Colon (tissue), 2 donors: ENCODE measurements at regions not wholly inside any gene's neighbourhood (a gene's known extent, or its start where the extent isn't known, plus 50 kb on each side); places are given as distances from the start of the nearest gene placed in this dataset.
"Not testable (repeated sequence)": the region's sequence is repeated elsewhere in the genome, so short reads cannot be mapped to it uniquely, and the experiment has no call there.

ENCODE experiments used
- FAIRE-seq: peaks from 2 replicates; lab custom pipeline; 2012; peaks lifted over from hg19 to GRCh38; lab: Jason Lieb, UNC
- donor health status: control.
- donor health status: control.

DNA sequence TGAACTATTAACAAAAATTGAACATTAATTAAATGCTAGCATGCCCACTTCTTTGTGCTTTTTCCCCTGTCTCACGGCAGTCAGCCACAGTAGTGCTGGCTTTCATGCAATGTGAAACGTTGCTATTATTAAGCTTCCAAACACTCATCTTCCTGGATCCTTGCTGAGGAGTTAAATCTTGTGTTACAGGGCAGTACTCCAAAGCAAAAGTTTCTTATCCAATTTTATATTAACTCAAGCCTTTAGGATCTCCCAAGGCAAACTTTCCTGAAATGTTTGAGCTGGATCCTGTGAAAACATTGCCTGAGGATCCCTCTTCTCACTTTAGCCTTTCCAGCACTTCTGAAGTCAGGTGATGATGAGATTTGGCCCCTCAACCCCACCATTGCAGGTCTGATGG lies 1454.8 kb downstream of the FSTL5 start:
- FAIRE-seq = no peak

DNA sequence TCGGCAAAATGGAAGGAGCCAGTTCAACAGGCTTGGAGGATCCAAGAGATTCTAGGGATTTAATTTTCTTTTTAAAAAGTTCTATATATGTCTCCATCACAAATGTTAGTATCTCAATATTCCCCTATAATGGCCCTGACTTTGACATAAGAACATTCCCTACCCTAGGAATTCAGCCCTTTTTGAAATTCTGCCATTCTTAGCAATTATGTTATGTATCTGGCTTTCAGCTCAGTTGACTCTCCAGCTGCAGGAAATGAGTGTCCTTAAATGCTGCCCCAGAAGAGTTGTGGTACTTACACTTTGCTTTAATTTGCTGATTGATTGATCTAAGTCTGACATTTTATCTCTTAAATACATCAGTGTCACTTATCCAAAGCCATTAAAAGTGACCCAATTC lies 1454.3 kb downstream of the FSTL5 start:
- FAIRE-seq = no peak

DNA sequence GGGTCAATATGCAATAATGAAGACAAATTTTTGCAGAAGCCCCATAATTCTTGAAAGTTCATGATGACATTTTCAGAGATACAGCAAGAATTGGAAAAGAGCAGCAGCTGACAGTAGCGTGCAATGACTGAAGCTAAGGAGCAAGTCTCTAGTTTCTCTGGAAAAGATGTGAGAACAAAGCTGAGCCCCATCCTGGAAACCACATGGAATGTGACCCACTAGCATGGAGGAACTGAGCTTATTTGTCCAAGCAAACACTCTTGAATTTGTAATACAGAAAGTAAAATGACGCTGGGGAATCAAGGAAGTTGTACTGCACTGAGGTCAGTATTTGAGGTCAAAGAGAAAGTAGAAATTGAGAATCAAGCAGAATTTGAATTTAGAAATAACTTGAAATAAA lies 1447.2 kb downstream of the FSTL5 start:
- FAIRE-seq = no peak

DNA sequence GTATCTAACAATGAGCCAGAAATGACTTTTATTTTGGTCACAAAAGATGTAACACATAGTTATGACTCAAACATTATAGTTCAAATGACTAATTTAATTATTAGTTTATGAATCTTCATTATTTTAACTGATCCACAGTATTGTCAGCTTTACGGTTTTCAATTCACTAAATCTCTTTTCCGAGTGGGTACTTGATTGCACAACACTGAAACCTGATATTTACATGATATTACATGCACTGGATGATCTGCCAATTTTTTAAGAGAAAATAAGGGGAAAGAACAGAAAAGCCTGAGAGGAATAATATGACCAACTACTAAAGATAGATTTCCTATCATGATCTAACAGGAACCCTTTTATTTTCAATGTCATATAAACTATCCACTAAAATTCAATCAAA lies 1446.0 kb downstream of the FSTL5 start:
- no peak for FAIRE-seq

DNA sequence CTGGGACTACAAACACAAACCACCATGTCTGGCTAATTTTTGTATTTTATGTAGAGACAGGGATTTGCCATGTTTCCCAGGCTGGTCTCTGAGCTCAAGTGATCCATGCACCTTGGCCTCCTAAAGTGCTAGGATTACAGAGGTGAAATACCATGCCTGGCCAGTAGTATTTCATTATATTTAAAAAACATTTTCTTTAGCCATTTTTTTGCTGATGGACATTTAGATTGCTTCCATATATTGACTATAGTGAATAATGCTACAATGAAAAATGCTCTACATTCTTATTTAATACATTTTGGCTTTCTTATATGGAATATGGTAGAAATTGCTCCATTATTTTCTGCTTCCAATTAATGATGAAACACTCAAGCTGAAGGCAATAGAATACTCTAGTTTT lies 1439.7 kb downstream of the FSTL5 start:
- FAIRE-seq = no peak

DNA sequence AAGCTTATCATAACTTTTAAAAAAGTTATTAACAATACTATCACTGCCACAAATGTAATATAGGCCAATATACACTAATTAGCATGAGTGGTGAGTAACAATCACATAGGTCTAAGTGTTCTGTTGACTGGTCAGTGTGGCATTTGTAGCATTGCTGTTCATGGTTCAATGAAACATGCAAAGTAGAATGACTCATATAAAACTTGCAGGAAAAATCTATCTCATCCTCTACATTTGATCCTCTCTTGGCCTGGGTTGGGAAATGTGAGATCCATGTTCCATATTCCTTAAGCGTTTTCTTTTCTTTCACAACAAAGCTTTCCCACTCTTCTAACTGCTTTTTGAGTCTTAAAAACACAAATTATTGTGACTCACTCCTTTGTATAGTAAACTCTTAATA lies 1418.7 kb downstream of the FSTL5 start:
- FAIRE-seq = no peak

DNA sequence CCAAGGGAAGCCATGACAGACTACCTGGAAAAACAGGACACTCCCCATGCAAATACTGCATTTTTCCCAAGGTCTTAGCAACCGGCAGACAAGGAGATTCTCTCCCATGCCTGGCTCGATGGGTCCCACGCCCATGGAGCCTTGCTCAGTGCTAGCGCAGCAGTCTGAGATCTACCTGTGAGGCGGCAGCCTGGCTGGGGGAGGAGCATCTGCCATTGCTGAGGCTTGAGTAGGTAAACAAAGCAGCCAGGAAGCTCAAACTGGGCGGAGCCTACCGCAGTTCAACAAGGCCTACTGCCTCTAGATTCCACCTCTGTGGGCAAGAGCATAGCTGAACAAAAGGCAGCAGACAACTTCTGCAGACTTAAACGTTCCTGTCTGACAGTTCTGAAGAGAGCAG lies 1417.2 kb downstream of the FSTL5 start:
- FAIRE-seq = not testable (repeated sequence)

DNA sequence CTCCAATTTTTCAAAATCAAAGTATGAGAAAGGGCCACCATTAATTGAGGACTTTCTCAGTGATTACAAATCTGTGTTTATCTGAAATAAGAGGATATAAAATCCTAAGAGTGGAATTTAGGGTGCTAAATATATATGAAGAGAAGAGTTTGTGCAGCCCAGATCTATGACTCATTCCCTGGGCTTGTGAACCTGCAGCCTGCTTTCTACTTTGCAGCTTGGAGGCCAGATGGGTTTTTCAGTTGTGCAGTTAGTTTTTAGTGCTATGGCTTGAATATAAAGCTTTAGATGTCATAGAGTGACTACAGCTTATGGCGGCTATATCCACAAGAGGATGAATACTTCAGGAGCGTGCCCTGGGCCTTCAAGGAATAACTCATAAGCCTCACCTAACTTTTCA lies 1391.1 kb downstream of the FSTL5 start:
- no peak for FAIRE-seq

DNA sequence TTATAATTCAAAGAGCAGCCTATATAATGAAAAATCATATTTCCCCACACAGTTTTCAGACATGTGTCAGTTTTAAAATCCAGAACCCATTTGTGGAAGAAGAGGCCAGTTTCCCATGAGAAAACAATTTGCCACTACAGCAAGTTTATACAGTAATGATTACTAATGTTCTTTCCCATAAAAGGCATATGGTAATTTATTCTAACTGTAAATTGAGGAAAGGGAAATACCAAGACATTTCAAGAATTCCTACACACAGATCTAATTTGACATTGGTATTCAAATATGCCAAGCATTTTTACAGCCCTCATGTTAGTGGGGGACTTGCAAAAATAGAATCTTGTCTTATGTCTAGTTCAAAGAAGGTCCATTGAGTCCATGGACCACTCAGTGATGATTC lies 1368.6 kb downstream of the FSTL5 start:
- FAIRE-seq = no peak

DNA sequence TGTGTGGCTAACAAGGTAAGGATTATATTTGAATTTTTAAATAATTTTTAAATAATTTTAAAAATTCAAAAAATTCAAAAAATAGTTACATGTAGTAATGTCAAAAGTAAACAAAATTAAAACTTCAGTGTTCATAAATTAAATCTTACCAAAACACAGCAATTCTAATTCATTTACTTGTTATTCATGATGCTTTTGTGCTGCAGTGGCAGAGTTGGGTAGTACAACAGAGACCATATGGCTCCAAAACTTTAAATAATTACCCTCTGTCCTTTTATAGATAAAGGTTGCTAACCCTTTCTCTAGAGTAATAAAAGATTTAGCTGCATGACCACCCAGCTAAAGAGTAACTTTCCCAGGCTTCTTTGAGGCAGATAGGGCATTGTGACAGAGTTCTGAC lies 1355.6 kb downstream of the FSTL5 start:
- FAIRE-seq = no peak

DNA sequence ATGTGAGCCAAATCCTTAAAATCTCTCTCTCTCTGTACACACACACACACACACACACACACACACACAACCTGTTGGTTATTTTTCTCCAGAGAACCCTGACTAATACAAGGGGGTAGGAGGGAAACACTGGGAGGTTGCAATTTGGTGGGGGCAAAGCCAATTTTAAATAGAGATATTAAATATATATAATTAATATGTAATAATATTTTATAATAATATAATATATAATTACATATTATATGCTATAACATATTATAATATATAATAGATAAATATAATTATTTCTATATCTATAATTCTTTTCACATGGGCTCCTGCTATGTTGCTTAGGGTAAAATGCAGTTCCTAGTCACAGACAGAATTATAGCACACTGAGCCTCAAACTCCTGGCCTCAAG lies 1354.2 kb downstream of the FSTL5 start:
- no peak for FAIRE-seq

DNA sequence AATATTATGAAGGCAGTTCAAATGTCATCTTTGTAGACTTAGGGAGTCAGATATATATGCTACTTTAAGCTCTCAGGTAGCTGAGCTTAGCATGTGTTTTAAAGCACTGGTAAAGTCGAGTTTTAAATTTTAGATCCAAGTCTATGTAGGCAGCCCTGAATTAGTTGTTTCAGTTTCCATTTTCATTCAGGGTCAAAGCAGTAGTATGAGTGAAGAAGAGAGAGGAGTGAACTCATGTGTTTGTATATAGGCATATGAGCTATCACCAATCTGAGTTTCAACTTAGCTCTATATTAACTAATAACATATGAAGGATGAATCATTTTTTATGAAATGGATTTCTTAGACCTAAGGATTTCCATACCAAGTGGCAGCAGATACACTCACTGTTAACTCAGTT lies 1353.4 kb downstream of the FSTL5 start:
- FAIRE-seq = no peak

DNA sequence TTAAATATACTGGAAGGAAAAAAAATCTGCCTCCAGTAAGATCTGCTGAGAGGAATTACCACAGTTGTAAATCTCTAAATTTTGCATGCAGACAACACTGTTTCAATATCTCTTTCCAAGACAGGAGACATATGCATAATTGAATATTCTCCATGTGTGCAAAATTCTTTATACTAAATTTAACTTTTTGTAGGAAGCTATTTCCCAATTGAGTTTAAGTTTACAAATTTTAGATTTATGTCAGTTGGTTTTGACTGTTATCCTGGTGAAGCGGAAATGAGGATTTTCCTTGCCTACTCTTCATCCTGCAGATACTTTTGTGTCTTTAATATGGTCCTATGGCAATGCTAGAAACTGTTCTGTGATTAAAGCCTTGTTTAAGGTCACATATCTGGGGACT lies 1352.9 kb downstream of the FSTL5 start:
- no peak for FAIRE-seq

DNA sequence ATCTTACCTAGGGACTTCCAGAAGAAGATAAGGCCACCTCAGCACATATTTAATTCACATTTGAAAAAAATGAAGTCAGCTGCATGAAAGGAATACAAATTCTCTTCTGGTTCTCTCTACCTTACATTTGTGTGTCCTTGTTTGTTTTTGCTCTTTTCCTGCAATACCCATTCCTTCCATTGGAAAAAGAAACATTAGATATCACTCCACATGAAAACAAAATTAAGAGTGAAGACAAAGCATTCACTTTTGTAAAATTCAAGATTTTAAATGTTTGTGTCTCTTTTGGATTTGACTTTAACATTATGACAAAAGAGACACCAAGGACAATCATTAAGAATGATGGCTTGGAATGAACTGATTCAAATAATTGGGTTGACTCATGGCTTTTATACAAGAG lies 1351.8 kb downstream of the FSTL5 start:
- no peak for FAIRE-seq

DNA sequence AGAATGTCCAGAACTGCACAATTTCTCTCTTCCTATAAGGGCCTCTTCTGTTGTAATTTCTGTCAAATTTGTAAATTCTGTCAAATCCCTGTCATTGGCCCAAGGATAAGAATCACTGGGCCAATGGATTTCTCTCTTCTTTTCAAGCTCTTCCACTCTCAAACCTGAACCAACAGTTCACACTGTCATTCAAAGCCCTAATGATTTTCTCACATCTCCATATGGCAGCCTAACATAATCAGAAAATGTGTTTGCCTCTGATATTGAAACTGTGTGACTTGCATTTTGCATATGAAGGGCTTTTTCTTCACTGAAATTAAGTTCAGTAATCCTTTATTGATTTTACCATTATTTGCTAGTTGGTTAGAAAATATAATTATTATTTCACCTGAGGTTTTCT lies 1349.1 kb downstream of the FSTL5 start:
- FAIRE-seq = no peak

DNA sequence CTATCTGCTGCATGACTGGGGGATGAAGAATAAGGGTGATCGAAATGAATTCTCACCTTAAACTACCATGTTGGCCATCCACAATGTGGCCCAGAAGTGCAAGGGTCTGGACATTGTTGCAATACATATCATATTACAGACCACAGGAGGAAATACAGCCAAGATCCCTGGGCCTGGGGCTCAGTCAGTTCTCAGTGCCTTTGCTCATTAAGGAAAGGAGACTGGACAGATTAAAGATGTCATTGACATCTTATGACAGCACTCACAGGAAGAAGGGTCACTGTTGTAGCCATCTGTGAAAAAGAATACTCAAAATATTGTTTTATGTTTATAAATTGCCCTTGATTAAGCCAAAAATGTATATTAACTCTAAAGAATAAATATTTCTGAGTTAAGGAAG lies 1345.2 kb downstream of the FSTL5 start:
- no peak for FAIRE-seq

DNA sequence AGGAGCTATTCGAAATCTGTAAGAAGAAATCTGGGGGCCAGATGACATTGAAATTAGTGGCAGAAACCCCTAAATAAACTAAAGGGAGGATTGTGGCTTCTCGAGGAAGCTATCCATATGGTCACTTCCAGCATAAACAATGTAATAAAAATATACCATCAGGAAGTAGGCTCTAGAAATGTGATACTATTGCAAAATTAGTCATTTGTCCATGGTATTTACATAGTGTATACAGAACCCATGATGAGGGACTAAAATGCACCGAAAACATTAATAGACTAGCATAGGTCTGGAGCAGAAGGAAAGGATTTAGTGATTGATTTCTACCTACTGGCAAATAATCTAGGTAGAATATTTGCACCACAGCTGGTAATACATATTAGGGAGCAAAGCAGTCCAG lies 1344.0 kb downstream of the FSTL5 start:
- no peak for FAIRE-seq

DNA sequence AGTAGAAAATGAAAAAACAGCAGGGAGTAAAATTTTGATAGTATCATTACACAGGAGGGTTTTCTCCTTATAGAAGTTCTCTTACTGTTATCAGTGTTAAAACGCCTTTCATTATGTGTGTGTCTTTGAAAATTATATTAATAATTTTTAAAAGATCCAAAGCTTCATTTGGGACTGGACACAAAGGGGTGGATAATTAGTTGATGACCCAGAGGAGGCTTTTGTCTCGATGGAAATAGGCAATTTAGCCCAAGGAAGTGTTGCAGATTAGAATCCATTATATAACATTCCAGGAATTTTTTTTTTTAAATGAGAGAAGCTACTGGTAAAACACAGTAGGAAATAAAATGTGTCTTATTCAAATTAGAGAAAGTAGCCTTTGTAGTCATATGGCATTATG lies 1339.3 kb downstream of the FSTL5 start:
- FAIRE-seq = no peak

DNA sequence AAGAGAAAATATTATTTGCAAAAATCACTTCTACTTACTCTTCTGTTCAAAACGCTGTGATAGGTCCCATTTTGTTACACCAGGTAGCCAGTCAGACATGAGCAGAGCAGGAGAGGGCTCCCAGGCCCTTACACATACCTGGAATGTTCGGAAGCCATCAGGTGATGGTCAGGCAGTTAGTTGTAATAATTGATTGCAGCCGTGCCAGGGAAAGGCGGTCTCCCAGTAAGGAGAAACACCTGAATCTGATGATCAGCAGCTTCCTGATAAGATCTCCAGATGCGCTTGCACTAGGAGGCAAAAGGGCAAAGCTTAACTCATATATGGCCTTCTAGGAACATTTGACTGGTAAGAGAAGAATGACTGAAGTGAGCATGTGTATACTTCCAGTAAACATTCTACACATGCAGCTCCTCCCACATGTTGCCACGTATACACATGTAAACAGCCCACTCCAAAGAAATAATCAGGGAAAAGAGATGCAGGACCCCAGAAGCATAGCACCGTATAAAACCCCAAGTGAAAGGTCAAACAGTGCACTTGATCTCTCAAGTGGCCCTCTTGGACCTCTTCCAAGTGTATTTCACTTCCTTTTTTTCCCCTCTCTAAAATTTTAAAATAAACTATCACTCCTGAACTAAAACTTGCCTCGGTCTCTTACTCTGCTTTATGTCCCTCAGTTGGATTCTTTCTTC lies 1338.0 kb downstream of the FSTL5 start:
- FAIRE-seq = no peak

DNA sequence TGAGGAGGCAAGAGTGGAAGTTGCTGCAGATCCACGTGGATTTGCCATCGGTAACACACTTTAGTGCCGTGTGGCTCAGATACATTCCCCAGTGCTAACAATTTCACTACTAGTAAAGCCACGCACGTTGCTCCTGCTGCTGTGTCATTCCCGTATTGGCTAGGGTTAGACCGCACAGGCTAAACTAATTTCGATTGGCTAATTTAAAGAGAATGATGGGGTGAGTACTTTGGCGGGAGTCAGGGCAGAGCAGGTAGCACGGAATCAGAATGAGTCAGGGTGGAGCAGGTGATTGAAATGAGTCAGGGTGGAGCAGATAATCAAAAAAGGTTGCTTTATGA lies 1337.5 kb downstream of the FSTL5 start:
- no peak for FAIRE-seq

DNA sequence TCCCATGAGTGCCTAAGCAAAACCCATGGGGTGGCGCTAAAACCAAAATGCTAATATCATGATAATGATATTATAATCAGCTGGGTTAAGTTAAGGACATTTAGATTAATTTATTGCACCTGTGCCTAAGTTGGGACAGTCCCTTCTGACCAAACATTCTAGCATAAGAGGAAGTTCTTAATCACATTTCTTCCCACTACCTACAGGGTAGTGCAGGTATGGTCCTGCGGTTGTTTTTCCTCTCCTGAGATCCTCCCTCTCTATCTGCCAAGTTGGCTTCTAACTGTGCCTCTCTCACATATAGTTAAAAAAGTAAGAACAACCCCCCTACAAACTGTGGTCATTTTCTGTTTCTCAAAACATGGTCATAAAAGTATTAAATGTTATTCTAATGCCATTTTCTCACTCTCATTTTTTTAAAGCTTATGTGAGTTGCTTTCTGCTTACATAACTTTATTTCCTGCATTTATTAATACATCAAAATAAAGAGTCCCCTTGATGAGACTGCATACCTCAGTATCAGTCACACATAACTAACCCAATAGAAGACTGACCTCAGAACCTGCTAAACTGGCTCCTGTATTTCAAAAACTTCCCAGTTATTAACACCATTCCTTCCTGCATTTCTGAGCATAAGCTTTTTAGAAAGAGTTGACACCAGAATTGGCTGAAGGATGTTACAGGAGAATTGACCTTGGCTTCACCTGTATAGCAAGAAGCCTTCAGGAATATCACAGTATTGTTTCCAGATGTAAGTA lies 1332.5 kb downstream of the FSTL5 start:
- no peak for FAIRE-seq

DNA sequence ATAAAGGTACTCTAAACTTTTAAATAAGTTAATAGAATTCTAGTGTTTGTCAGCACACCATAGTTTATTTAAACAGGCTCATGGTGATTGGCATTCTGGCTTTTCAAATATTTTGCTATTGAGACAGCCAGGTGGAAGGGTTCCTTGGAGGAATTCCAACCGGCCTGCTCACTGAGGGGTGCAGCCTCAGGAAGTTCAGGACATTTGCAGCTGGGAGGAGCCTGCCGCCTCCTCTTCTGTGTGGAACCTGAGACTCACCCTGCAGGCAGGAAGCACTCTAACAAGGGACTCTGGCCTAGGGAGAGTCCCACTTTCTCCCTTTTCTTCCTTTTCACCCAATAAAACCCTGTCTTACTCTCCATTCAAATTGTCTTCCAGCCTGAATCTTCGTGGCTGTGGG lies 1328.0 kb downstream of the FSTL5 start:
- no peak for FAIRE-seq

DNA sequence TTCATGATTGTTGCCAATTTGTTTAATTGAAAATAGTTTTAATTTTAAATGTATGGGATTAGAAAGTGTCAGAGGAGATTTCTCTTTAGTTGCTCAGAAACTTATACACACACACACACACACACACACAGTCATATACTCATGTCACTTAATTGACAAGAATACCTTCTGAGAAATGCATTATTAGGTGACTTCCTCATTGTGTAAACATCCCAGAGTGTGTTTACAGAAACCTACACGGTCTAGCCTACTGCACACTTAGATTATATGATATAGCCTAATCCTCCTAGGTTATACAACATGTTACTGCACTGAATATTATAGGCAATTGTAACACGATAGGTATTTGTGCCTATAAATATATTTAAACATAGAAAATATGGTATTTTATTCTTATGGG lies 1327.4 kb downstream of the FSTL5 start:
- FAIRE-seq = no peak

DNA sequence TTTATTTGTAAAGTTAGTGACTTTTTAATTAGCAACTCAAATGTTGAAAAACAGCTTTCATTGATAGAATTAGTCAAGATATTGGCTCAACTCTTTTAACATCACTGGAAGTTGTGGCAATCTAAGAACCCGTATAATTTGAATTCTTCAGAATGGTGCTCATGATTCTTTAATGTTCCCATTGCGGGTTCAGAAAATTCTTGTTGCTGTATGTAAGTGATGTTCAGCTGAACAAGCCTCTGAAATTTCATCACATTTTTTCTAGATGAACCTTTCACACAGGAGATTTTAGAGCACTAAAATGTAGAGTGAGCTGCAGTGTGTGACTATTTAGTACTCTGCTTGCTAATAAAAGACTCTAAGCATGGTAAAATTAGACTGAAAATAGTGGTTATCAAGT lies 1317.7 kb downstream of the FSTL5 start:
- no peak for FAIRE-seq
